HFF-Myc (cell line): ENCODE measurements at regions not wholly inside any gene's neighbourhood (a gene's known extent, or its start where the extent isn't known, plus 50 kb on each side); places are given as distances from the start of the nearest gene placed in this dataset.

Source experiments
- DNase-seq: peaks from one replicate; pipeline ENCODE4 v3.0.0-alpha.2; 2011; ENCODE audit warnings: low read depth; ENCODE audit errors: extremely low read depth
- H3K4me3 ChIP-seq: replicated peaks from 2 replicates; pipeline ENCODE4 v1.5.1; 2011; ENCODE audit warnings: low read depth, mild to moderate bottlenecking, control low read depth, low read length
- CTCF ChIP-seq: IDR thresholded peaks from 2 replicates; pipeline ENCODE4 v1.5.1; 2012; ENCODE audit warnings: mild to moderate bottlenecking, low read depth, low read length, control low read depth; ENCODE audit errors: missing control alignments

- no peak for DNase-seq
- H3K4me3 ChIP-seq = no peak overlapping the region
- no peak for TF ChIP-seq CTCF
Observed at GRCh38 chr4:183832776-183833450, 72.2 kb upstream of the STOX2 start.

- DNase-seq = no peak
- H3K4me3 ChIP-seq = no peak overlapping the region
- no peak for TF ChIP-seq CTCF
Observed at GRCh38 chr4:183834252-183834651, 70.9 kb upstream of the STOX2 start.

- DNase-seq = no peak
- no peak overlapping the region for H3K4me3 ChIP-seq
- TF ChIP-seq CTCF = no peak
Observed at GRCh38 chr4:183837222-183837621, 67.9 kb upstream of the STOX2 start.

- TF ChIP-seq CTCF = peak; percentile 2
- no peak overlapping the region for H3K4me3 ChIP-seq
- no peak for DNase-seq
Observed at GRCh38 chr4:183838987-183839712, 66.0 kb upstream of the STOX2 start.

GRCh38 chr4:183840311-183840710 lies 64.8 kb upstream of the STOX2 start:
- no peak overlapping the region for H3K4me3 ChIP-seq
- peak; percentile 19 for DNase-seq
- peak; percentile 77 for TF ChIP-seq CTCF

GRCh38 chr4:183841001-183841400 lies 64.1 kb upstream of the STOX2 start:
- no peak overlapping the region for H3K4me3 ChIP-seq
- no peak for TF ChIP-seq CTCF
- DNase-seq = no peak

GRCh38 chr4:183842129-183842528 lies 63.0 kb upstream of the STOX2 start:
- no peak overlapping the region for H3K4me3 ChIP-seq
- DNase-seq = no peak
- TF ChIP-seq CTCF = no peak
